B cell (primary cell): ENCODE measurements at regions not wholly inside any gene's neighbourhood (a gene's known extent, or its start where the extent isn't known, plus 50 kb on each side); places are given as distances from the start of the nearest gene placed in this dataset.

Experiments
- ATAC-seq: fragments of 200-7000 bp; cut with Tn5 transposase; one replicate; pipeline ENCODE4 v1.10.0; 2021; ENCODE audit warnings: low read depth, mild to moderate bottlenecking, moderate number of reproducible peaks, moderate library complexity
- CTCF ChIA-PET: fragments of 350-600 bp; sonication (Branson Sonifier 250); formaldehyde crosslinking; loops from one replicate; lab custom pipeline; 2021; ENCODE audit warnings: antibody characterized with exemption, inconsistent platforms; lab: Charles Lee
- POLR2A ChIA-PET: fragments of 350-600 bp; sonication (Branson Sonifier 250); formaldehyde crosslinking; loops from one replicate; lab custom pipeline; 2021; ENCODE audit warnings: antibody characterized with exemption; lab: Charles Lee
- DNase-seq: peaks from one replicate; pipeline ENCODE4 v3.0.0; 2013
- H2AFZ ChIP-seq: 2 replicates; pipeline ENCODE4 v1.6.1; 2012; ENCODE audit warnings: mild to moderate bottlenecking, low read depth, low read length; ENCODE audit not compliant: insufficient read depth, poor library complexity, severe bottlenecking
- H3K27ac ChIP-seq, 2 donors: 1 replicate in 1 of 2; 2 replicates in 1 of 2; pipeline ENCODE4 v1.5.1; 2012 to 2013; ENCODE audit warnings: low read length in 2 of 2, mild to moderate bottlenecking in 2 of 2, moderate library complexity in 1 of 2
- H3K27me3 ChIP-seq, 4 experiments: fragments of 200-600 bp in 1 of 4; sonication (generic) in 1 of 4; replicated peaks in 1 of 4; 1 replicate in 2 of 4; 2 replicates in 2 of 4; pipeline versions ENCODE4 v1.6.1 to v1.7.0; 2013 to 2016; ENCODE audit warnings: low read length in 3 of 4, mild to moderate bottlenecking in 2 of 4, mixed read lengths in 1 of 4, moderate library complexity in 1 of 4; ENCODE audit not compliant: insufficient read depth in 4 of 4, control insufficient read depth in 3 of 4; ENCODE audit errors: control extremely low read depth in 1 of 4
- H3K36me3 ChIP-seq, 2 experiments: replicated peaks in 1 of 2; 1 replicate in 1 of 2; 2 replicates in 1 of 2; pipeline versions ENCODE4 v1.6.1 to v1.7.1; 2013; ENCODE audit warnings: low read length in 1 of 2; ENCODE audit not compliant: insufficient read depth in 2 of 2, control insufficient read depth in 1 of 2; ENCODE audit errors: control extremely low read depth in 1 of 2, extremely low read depth in 1 of 2
- H3K4me1 ChIP-seq, 2 donors: fragments of 200-600 bp in 1 of 2; sonication (generic) in 1 of 2; 1 replicate in 1 of 2; 2 replicates in 1 of 2; pipeline versions ENCODE4 v1.5.1 to v1.6.1; 2013 to 2017; ENCODE audit warnings: low read length in 2 of 2; ENCODE audit not compliant: control insufficient read depth in 2 of 2, insufficient read depth in 2 of 2
- H3K4me2 ChIP-seq: replicated peaks from 2 replicates; pipeline ENCODE3; 2012; ENCODE audit warnings: mild to moderate bottlenecking, low read depth, low read length; ENCODE audit not compliant: poor library complexity, severe bottlenecking
- H3K4me3 ChIP-seq, 5 experiments: fragments of 200-600 bp in 1 of 5; sonication (generic) in 1 of 5; 1 replicate in 3 of 5; 2 replicates in 2 of 5; pipeline versions ENCODE4 v1.5.1 to v1.7.0; 2011 to 2016; ENCODE audit warnings: low read length in 4 of 5, mild to moderate bottlenecking in 4 of 5, low read depth in 2 of 5, control low read depth in 1 of 5, moderate library complexity in 1 of 5; ENCODE audit not compliant: insufficient read depth in 1 of 5; ENCODE audit errors: control extremely low read depth in 1 of 5, extremely low read depth in 1 of 5
- H3K79me2 ChIP-seq: fragments of 200-600 bp; sonication (generic); one replicate; pipeline ENCODE4 v1.6.0; 2016; ENCODE audit warnings: low read length; ENCODE audit not compliant: control insufficient read depth, insufficient read depth
- H3K9ac ChIP-seq: fragments of 200-600 bp; sonication (generic); 2 replicates; pipeline ENCODE4 v1.6.1; 2017; ENCODE audit warnings: mild to moderate bottlenecking, low read length, moderate library complexity
- H3K9me3 ChIP-seq, 3 donors: one replicate each; pipeline versions ENCODE4 v1.6.1 to v1.7.1; 2013; ENCODE audit warnings: low read length in 2 of 3; ENCODE audit not compliant: control insufficient read depth in 2 of 3, insufficient read depth in 1 of 3; ENCODE audit errors: control extremely low read depth in 1 of 3
- H4K20me1 ChIP-seq: 2 replicates; pipeline ENCODE4 v1.6.0; 2012; ENCODE audit warnings: mild to moderate bottlenecking, low read length; ENCODE audit not compliant: insufficient read depth, control insufficient read depth, poor library complexity, severe bottlenecking
- H3K27ac Mint-ChIP-seq: one replicate; pipeline ENCODE4 v1.8.0; 2021; ENCODE audit warnings: mixed read lengths
- H3K27me3 Mint-ChIP-seq: one replicate; pipeline ENCODE4 v1.8.0; 2021; ENCODE audit warnings: mixed read lengths
- H3K4me1 Mint-ChIP-seq: one replicate; pipeline ENCODE4 v1.8.0; 2021; ENCODE audit warnings: mixed read lengths
- H3K4me3 Mint-ChIP-seq: one replicate; pipeline ENCODE4 v1.8.0; 2021; ENCODE audit warnings: mixed read lengths
- H3K9me3 Mint-ChIP-seq: one replicate; pipeline ENCODE4 v1.8.0; 2022; ENCODE audit warnings: mixed read lengths; ENCODE audit not compliant: insufficient read depth
- CTCF ChIP-seq: fragments of 200-600 bp; IDR thresholded peaks from one replicate; pipeline ENCODE4 v1.8.0; 2022; ENCODE audit warnings: antibody characterized with exemption, mild to moderate bottlenecking
- EZH2 ChIP-seq: IDR thresholded peaks from 2 replicates; pipeline ENCODE4 v1.6.1; 2012; ENCODE audit warnings: borderline replicate concordance, low read depth, mild to moderate bottlenecking, moderate library complexity, low read length; ENCODE audit not compliant: insufficient read depth, poor library complexity, severe bottlenecking
- WGBS: methylation state at CpG from one replicate; pipeline ENCODE4 v1.1.5; 2013; ENCODE audit warnings: missing lambda C conversion rate; ENCODE audit not compliant: insufficient coverage; 5-methylcytosine and 5-hydroxymethylcytosine counted together
- intact Hi-C: fragments of 100-400 bp; cut with micrococcal nuclease; formaldehyde crosslinking; loops from one replicate; pipeline ENCODE4 v1.10.0; 2022

GRCh38 chr13:73274147-73274546, 215.3 kb downstream of the KLF5 start:
- no peaks in the 10 kb centered on the region for H3K27me3 Mint-ChIP-seq
- POLR2A ChIA-PET: no interaction called here

GRCh38 chr13:73273745-73274144, 214.9 kb downstream of the KLF5 start:
- ChIA-PET CTCF (no interaction called here), POLR2A (no interaction called here)
- H3K27ac ChIP-seq: no peak overlapping the region
- peaks cover 0 to 1% (median 0%) of the 10 kb centered on the region in 3 donors for H3K9me3 ChIP-seq
- 100% methylated on average over 2 of the region's 5 CpGs for WGBS
- TF ChIP-seq EZH2: no peak
- H3K79me2 ChIP-seq: no peaks in the 10 kb centered on the region
- no peak overlapping the region for H3K27ac Mint-ChIP-seq
- intact Hi-C loops: no loop called here
- no peak overlapping the region for H2AFZ ChIP-seq
- no peak overlapping the region for H3K4me2 ChIP-seq
- H3K4me1 Mint-ChIP-seq: no peaks in the 10 kb centered on the region
- H3K27me3 ChIP-seq: no peaks in the 10 kb centered on the region
- no peak for ATAC-seq
- H3K4me1 ChIP-seq: no peaks in the 10 kb centered on the region
- no peaks in the 10 kb centered on the region for H3K36me3 ChIP-seq
- H3K4me3 Mint-ChIP-seq: no peak overlapping the region
- H3K4me3 ChIP-seq: no peak overlapping the region
- no peaks in the 10 kb centered on the region for H3K27me3 Mint-ChIP-seq
- peaks cover 6% of the 10 kb centered on the region for H3K9me3 Mint-ChIP-seq
- no peak overlapping the region for H3K9ac ChIP-seq
- H4K20me1 ChIP-seq: no peaks in the 10 kb centered on the region
- no peak for DNase-seq

More at GRCh38 chr13:73274147-73274546, 215.3 kb downstream of the KLF5 start:
- H3K79me2 ChIP-seq: no peaks in the 10 kb centered on the region
- intact Hi-C loops: no loop called here
- no peak overlapping the region for H3K4me3 ChIP-seq
- ATAC-seq (no peak), DNase-seq (no peak)
- Mint-ChIP-seq H3K27ac (no peak overlapping the region), H3K4me3 (no peak overlapping the region), H3K9me3 (peaks cover 6% of the 10 kb centered on the region), H3K4me1 (no peaks in the 10 kb centered on the region)
- H2AFZ ChIP-seq: no peak overlapping the region
- H3K9me3 ChIP-seq: peaks cover 0 to 1% (median 0%) of the 10 kb centered on the region in 3 donors
- no peaks in the 10 kb centered on the region for H3K27me3 ChIP-seq
- H4K20me1 ChIP-seq: no peaks in the 10 kb centered on the region
- no peaks in the 10 kb centered on the region for H3K36me3 ChIP-seq
- no peak overlapping the region for H3K9ac ChIP-seq
- H3K27ac ChIP-seq: no peak overlapping the region
- H3K4me1 ChIP-seq: no peaks in the 10 kb centered on the region
- TF ChIP-seq CTCF: no peak
- no peak for TF ChIP-seq EZH2
- CTCF ChIA-PET: no interaction called here
- no peak overlapping the region for H3K4me2 ChIP-seq
- WGBS: no CpG with 5 or more reads among the region's 2 CpGs
